ENCODE measurements at regions not wholly inside any gene's neighbourhood (a gene's known extent, or its start where the extent isn't known, plus 50 kb on each side); places are given as distances from the start of the nearest gene placed in this dataset.

DNA sequence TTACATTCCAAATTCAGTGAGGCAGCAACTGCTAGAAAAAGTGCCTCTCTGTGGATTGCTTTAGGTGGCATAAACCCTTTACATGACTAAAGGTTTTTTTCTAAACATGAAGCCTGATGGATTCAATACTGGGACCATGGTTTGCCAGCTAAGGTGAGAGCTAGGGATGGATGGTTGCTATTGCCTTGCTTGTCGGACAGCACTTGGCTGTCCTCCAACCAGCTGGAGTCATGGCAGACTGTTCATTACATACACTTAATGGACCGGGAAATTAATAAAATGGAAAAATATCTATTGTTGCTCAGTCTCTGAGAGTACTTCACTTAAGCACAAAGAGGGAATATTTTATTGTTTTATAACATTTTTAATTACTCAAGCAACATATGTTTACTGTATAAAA is 116.9 kb upstream of the TRPC7 start:
- no peak overlapping the region for H3K27ac ChIP-seq
- intact Hi-C loops (cut with DNase I), result no loop called here

DNA sequence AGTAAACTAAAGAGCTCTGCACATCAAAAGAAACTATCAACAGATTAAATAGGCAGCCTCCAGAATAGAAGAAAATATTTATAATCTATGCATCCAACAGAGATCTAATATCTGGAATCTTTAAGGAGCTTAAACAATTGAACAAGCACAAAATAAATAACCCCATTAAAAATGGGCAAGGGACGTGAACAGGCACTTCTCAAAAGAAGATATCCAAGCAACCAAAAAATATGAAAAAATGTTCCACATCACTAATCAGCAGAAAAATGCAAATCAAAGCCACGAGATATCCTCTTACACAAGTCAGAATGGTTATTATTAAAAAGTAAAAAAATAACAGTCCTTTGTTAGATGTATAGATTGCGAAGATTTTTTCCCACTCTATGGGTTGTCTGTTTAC is 109.1 kb upstream of the TRPC7 start:
- Histone ChIP-seq H3K36me3 (no peaks in the 10 kb centered on the region), H3K4me3 (no peak overlapping the region), H3K27me3 (no peaks in the 10 kb centered on the region), H3K4me1 (no peaks in the 10 kb centered on the region), H3K27ac (no peak overlapping the region), H3K9me3 (no peaks in the 10 kb centered on the region)
- DNase-seq (ENCODE audit: low spot score in 2 of 2), result no peak
- intact Hi-C loops (cut with DNase I), result no loop called here
- TF ChIP-seq, protein P1, sequence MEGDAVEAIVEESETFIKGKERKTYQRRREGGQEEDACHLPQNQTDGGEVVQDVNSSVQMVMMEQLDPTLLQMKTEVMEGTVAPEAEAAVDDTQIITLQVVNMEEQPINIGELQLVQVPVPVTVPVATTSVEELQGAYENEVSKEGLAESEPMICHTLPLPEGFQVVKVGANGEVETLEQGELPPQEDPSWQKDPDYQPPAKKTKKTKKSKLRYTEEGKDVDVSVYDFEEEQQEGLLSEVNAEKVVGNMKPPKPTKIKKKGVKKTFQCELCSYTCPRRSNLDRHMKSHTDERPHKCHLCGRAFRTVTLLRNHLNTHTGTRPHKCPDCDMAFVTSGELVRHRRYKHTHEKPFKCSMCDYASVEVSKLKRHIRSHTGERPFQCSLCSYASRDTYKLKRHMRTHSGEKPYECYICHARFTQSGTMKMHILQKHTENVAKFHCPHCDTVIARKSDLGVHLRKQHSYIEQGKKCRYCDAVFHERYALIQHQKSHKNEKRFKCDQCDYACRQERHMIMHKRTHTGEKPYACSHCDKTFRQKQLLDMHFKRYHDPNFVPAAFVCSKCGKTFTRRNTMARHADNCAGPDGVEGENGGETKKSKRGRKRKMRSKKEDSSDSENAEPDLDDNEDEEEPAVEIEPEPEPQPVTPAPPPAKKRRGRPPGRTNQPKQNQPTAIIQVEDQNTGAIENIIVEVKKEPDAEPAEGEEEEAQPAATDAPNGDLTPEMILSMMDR (IDR thresholded peaks at IDR 0.05), result no peak

More for the DNA sequence above, 116.9 kb upstream of the TRPC7 start:
- H3K27me3 ChIP-seq, result no peaks in the 10 kb centered on the region
- H3K4me3 ChIP-seq, result no peak overlapping the region
- H3K9me3 ChIP-seq, result no peaks in the 10 kb centered on the region
- no peak for DNase-seq (ENCODE audit: low spot score in 2 of 2)
- no peaks in the 10 kb centered on the region for H3K36me3 ChIP-seq
- TF ChIP-seq, protein P1 (IDR thresholded peaks at IDR 0.05), result no peak
- no peaks in the 10 kb centered on the region for H3K4me1 ChIP-seq

DNA sequence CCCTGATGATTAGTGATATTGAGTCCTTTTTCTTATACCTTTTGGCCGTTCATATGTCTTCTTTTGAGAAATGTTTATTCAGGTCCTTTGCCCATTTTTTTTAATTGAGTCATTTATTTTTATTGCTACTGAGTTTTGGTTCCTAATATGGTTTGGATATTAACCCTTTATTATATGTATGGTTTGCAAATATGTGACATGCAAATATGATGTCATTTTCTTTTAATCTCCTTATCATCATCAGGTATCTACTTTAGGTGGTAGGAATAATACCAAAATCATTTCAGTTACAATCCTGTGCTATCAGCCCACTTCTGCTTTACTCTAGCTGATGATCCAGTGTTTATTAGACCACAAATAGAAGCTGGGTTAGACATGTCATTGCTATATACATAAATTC is 102.3 kb upstream of the TRPC7 start:
- TF ChIP-seq, protein P1 (IDR thresholded peaks at IDR 0.05), result no peak
- Histone ChIP-seq H3K4me3 (no peak overlapping the region), H3K27me3 (no peaks in the 10 kb centered on the region), H3K36me3 (no peaks in the 10 kb centered on the region), H3K9me3 (no peaks in the 10 kb centered on the region), H3K27ac (no peak overlapping the region), H3K4me1 (no peaks in the 10 kb centered on the region)
- intact Hi-C loops (cut with DNase I), result no loop called here
- no peak for DNase-seq (ENCODE audit: low spot score in 2 of 2)

DNA sequence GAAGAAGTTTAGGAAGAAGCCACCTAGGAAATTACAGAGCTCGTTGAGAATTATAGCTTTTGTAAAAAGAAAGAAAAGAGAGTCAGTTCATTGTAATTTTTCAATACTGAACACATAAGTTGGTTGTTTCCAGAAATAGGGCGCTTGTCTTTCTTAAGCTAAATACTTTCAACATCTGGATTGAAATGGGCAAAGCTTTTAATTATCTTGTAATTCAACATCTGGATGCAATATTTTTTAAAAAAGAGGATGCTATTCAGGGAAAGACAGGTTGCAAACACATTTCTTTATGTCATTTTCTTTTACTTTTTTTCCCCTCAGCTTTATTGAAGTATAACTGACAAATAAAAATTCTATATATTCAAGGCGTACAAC is 100.7 kb upstream of the TRPC7 start:
- Histone ChIP-seq H3K27me3 (no peaks in the 10 kb centered on the region), H3K4me3 (no peak overlapping the region), H3K4me1 (no peaks in the 10 kb centered on the region), H3K36me3 (no peaks in the 10 kb centered on the region), H3K9me3 (no peaks in the 10 kb centered on the region), H3K27ac (no peak overlapping the region)
- no peak for DNase-seq (ENCODE audit: low spot score in 2 of 2)
- intact Hi-C loops (cut with DNase I), result no loop called here
- TF ChIP-seq, protein P1 (IDR thresholded peaks at IDR 0.05), result no peak

DNA sequence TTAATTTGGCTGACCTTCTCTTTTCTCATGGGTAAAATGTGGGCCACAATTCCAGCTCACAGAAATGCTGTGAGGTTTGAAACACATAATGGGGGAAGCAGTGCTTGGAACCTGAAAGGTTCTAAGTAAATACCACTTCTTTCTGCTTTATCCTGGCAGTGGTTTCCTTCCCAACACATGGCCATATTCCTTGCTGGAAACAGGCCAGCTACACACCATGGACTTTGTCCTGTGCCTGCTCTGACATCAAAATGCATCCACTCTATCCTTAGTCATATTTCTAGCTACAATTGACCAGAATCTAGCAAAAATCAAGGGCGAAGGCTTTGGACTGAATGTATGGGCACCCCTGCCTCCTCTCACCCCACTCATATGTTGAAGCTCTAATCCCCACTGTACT is 93.1 kb upstream of the TRPC7 start:
- Histone ChIP-seq H3K9me3 (no peaks in the 10 kb centered on the region), H3K4me1 (no peaks in the 10 kb centered on the region), H3K27me3 (no peaks in the 10 kb centered on the region), H3K27ac (no peak overlapping the region), H3K4me3 (no peak overlapping the region), H3K36me3 (no peaks in the 10 kb centered on the region)
- TF ChIP-seq, protein P1 (IDR thresholded peaks at IDR 0.05), result no peak
- DNase-seq (ENCODE audit: low spot score in 2 of 2), result no peak
- intact Hi-C loops (cut with DNase I), result no loop called here

DNA sequence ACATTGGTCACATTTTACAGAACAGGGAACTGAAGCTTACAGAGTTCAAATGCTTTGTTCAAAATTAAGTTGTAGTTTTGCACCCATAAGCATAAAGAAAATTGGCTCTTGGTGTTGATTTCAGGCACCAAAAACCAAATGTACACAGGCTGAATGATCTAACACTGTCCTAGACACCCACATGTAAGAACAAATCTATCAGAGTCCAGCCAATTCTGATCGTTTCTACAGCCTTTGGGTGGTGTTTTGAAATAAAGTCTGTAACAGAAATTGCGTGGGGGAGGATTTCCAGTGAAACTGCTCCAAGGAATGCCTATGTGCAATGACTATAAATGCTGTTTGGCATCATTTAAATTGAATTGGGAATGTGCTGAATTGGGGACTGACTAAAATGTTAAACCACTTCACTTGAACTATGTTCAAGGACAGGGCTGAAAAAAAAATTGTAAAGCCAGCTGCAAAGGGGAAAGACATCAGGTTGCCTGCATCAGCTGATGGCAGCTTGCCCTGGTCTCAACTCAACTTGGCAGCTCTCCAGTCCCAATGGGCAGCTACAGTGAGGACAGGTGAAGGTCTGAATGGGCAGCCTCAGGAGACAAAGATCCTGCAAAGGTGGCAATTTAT is 92.2 kb upstream of the TRPC7 start:
- Histone ChIP-seq H3K36me3 (no peaks in the 10 kb centered on the region), H3K4me3 (no peak overlapping the region), H3K27ac (no peak overlapping the region), H3K9me3 (no peaks in the 10 kb centered on the region), H3K27me3 (no peaks in the 10 kb centered on the region), H3K4me1 (no peaks in the 10 kb centered on the region)
- intact Hi-C loops (cut with DNase I), result no loop called here
- no peak for DNase-seq (ENCODE audit: low spot score in 2 of 2)
- TF ChIP-seq, protein P1 (IDR thresholded peaks at IDR 0.05), result no peak

Data from ascending aorta (tissue), 2 donors.